Liver (tissue), 8 donors: ENCODE measurements at regions not wholly inside any gene's neighbourhood (a gene's known extent, or its start where the extent isn't known, plus 50 kb on each side); places are given as distances from the start of the nearest gene placed in this dataset.

Experiments
- DNase-seq: peaks from one replicate; pipeline ENCODE4 v3.0.0-alpha.2; 2017; ENCODE audit warnings: low spot score
- H3K27ac ChIP-seq, 2 donors: one replicate each; pipeline ENCODE4 v1.7.0; 2013; ENCODE audit warnings: inconsistent platforms in 2 of 2, low read length in 2 of 2, control low read depth in 1 of 2, low read depth in 1 of 2, mild to moderate bottlenecking in 1 of 2
- H3K27me3 ChIP-seq, 4 donors: one replicate each; pipeline versions ENCODE4 v1.6.1 to v1.7.0; 2013; ENCODE audit warnings: low read length in 3 of 4, inconsistent platforms in 1 of 4, mild to moderate bottlenecking in 1 of 4, moderate library complexity in 1 of 4; ENCODE audit not compliant: control insufficient read depth in 4 of 4, insufficient read depth in 4 of 4
- H3K36me3 ChIP-seq, 4 donors: one replicate each; pipeline versions ENCODE4 v1.6.1 to v1.7.0; 2013; ENCODE audit warnings: low read length in 3 of 4, mild to moderate bottlenecking in 3 of 4, low read depth in 1 of 4, moderate library complexity in 1 of 4; ENCODE audit not compliant: control insufficient read depth in 4 of 4, insufficient read depth in 3 of 4
- H3K4me1 ChIP-seq, 4 donors: one replicate each; pipeline versions ENCODE4 v1.6.1 to v1.7.0; 2013; ENCODE audit warnings: low read length in 3 of 4, mild to moderate bottlenecking in 3 of 4, moderate library complexity in 1 of 4; ENCODE audit not compliant: control insufficient read depth in 4 of 4, insufficient read depth in 4 of 4
- H3K4me3 ChIP-seq, 3 donors: one replicate each; pipeline versions ENCODE4 v1.6.1 to v1.7.0; 2013; ENCODE audit warnings: low read length in 3 of 3, control low read depth in 1 of 3, low read depth in 1 of 3, mild to moderate bottlenecking in 1 of 3
- H3K9ac ChIP-seq, 2 donors: one replicate each; pipeline ENCODE4 v1.7.0; 2013; ENCODE audit warnings: low read length in 2 of 2, mild to moderate bottlenecking in 2 of 2, moderate library complexity in 2 of 2, control low read depth in 1 of 2, low read depth in 1 of 2
- H3K9me3 ChIP-seq, 4 donors: one replicate each; pipeline versions ENCODE4 v1.6.1 to v1.7.0; 2013; ENCODE audit warnings: low read length in 3 of 4; ENCODE audit not compliant: control insufficient read depth in 4 of 4
- ATF3 ChIP-seq: IDR thresholded peaks from 2 replicates; pipeline ENCODE4 v1.6.1; 2016; ENCODE audit warnings: antibody characterized with exemption
- CTCF ChIP-seq: fragments of 150-350 bp; IDR thresholded peaks from 2 replicates; pipeline ENCODE4 v1.5.1; 2017; ENCODE audit warnings: improper control_type of control experiment, low read depth, low read length; ENCODE audit not compliant: missing input control
- EGR1 ChIP-seq, 2 donors: IDR thresholded peaks; 2 replicates each; pipeline ENCODE4 v1.6.1; 2016 to 2018; ENCODE audit warnings: antibody characterized with exemption in 2 of 2, low read depth in 2 of 2
- FOXA1 ChIP-seq: IDR thresholded peaks from 2 replicates; pipeline ENCODE4 v1.6.1; 2016; ENCODE audit warnings: antibody characterized with exemption
- FOXA2 ChIP-seq: IDR thresholded peaks from 2 replicates; pipeline ENCODE4 v1.6.1; 2016; ENCODE audit warnings: antibody characterized with exemption
- GABPA ChIP-seq, 2 donors: IDR thresholded peaks in 1 of 2; conservative IDR thresholded peaks in 1 of 2; 2 replicates each; pipeline ENCODE4 v1.6.1; 2016; ENCODE audit warnings: antibody characterized with exemption in 2 of 2, mild to moderate bottlenecking in 1 of 2, moderate library complexity in 1 of 2
- HNF4A ChIP-seq, 2 donors: conservative IDR thresholded peaks; 2 replicates each; pipeline ENCODE4 v1.6.1; 2016; ENCODE audit warnings: antibody characterized with exemption in 2 of 2, mild to moderate bottlenecking in 2 of 2
- HNF4G ChIP-seq: IDR thresholded peaks from 2 replicates; pipeline ENCODE4 v1.6.1; 2016; ENCODE audit warnings: antibody characterized with exemption
- JUND ChIP-seq, 2 donors: IDR thresholded peaks; 2 replicates each; pipeline ENCODE4 v1.6.1; 2016; ENCODE audit warnings: antibody characterized with exemption in 2 of 2
- NR2F2 ChIP-seq: IDR thresholded peaks from 2 replicates; pipeline ENCODE4 v1.6.1; 2016; ENCODE audit warnings: antibody characterized with exemption
- RAD21 ChIP-seq, 2 donors: IDR thresholded peaks; 2 replicates each; pipeline ENCODE4 v1.6.1; 2016; ENCODE audit warnings: antibody characterized with exemption in 2 of 2, mild to moderate bottlenecking in 2 of 2
- RXRA ChIP-seq, 2 donors: IDR thresholded peaks; 2 replicates each; pipeline ENCODE4 v1.6.1; 2017 to 2018; ENCODE audit warnings: antibody characterized with exemption in 2 of 2, mild to moderate bottlenecking in 1 of 2
- SP1 ChIP-seq: IDR thresholded peaks from 2 replicates; pipeline ENCODE4 v1.6.1; 2018; ENCODE audit warnings: antibody characterized with exemption, mild to moderate bottlenecking
- TAF1 ChIP-seq: conservative IDR thresholded peaks from 2 replicates; pipeline ENCODE4 v1.6.1; 2016; ENCODE audit warnings: antibody characterized with exemption, mild to moderate bottlenecking
- YY1 ChIP-seq: IDR thresholded peaks from 2 replicates; pipeline ENCODE4 v1.6.1; 2016; ENCODE audit warnings: antibody characterized with exemption, mild to moderate bottlenecking
- WGBS: extraction: QIAGEN DNeasy Blood & Tissue Kit; methylation state at CpG from one replicate; pipeline ENCODE4 v1.1.7; 2013; 5-methylcytosine and 5-hydroxymethylcytosine counted together
- TF ChIP-seq, protein P1 (sequence below): IDR thresholded peaks from 2 replicates; pipeline ENCODE4 v1.6.1; 2016; ENCODE audit warnings: antibody characterized with exemption, mild to moderate bottlenecking
- TF ChIP-seq, protein P2 (sequence below): IDR thresholded peaks from 2 replicates; pipeline ENCODE4 v1.6.1; 2016; ENCODE audit warnings: antibody characterized with exemption
- TF ChIP-seq, protein P3 (sequence below): IDR thresholded peaks from 2 replicates; pipeline ENCODE4 v1.6.1; 2016; ENCODE audit warnings: antibody characterized with exemption
- donor health status: healthy.
- donor health status: healthy.
- donor health status: healthy.
- donor health status: healthy.
- donor health status: healthy.

DNA sequence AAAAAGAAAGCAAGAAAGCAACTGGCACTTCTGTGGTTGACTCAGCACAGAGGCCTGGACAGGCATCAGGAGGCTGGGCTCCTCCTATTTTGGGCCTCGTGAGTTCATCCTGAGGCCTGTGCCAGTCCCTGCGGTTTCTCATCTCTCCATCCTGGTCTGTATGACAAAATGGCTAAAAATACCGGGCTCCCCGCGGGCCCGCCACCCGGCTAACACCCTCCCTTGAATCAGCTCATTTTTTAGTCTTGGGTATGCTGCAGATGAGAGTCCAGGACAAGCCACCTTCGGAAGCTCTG is 62.3 kb upstream of the YWHAQ start (continued):
- TF ChIP-seq FOXA1 (no peak), TAF1 (no peak), RXRA (IDR thresholded peaks at IDR 0.05) (no peak)

GRCh38 chr2:9693646-9694045 is 62.8 kb upstream of the YWHAQ start:
- Histone ChIP-seq H3K4me3 (no peak overlapping the region), H3K9ac (no peak overlapping the region), H3K36me3 (no peaks in the 10 kb centered on the region), H3K27me3 (no peaks in the 10 kb centered on the region), H3K27ac (no peak overlapping the region), H3K4me1 (peaks cover 0 to 9% (median 2%) of the 10 kb centered on the region in 4 donors), H3K9me3 (no peaks in the 10 kb centered on the region)
- 94% methylated on average over 16 of the region's 16 CpGs for WGBS
- no peak for DNase-seq
- TF ChIP-seq RXRA (IDR thresholded peaks at IDR 0.05): no peak
- TF ChIP-seq HNF4A (conservative IDR thresholded peaks at IDR 0.05): no peak
- TF ChIP-seq EGR1 (IDR thresholded peaks at IDR 0.05; ENCODE audit: low read depth in 2 of 2): no peak
- TF ChIP-seq FOXA2: no peak
- no peak for TF ChIP-seq SP1
- TF ChIP-seq FOXA1: no peak
- TF ChIP-seq, protein P1, sequence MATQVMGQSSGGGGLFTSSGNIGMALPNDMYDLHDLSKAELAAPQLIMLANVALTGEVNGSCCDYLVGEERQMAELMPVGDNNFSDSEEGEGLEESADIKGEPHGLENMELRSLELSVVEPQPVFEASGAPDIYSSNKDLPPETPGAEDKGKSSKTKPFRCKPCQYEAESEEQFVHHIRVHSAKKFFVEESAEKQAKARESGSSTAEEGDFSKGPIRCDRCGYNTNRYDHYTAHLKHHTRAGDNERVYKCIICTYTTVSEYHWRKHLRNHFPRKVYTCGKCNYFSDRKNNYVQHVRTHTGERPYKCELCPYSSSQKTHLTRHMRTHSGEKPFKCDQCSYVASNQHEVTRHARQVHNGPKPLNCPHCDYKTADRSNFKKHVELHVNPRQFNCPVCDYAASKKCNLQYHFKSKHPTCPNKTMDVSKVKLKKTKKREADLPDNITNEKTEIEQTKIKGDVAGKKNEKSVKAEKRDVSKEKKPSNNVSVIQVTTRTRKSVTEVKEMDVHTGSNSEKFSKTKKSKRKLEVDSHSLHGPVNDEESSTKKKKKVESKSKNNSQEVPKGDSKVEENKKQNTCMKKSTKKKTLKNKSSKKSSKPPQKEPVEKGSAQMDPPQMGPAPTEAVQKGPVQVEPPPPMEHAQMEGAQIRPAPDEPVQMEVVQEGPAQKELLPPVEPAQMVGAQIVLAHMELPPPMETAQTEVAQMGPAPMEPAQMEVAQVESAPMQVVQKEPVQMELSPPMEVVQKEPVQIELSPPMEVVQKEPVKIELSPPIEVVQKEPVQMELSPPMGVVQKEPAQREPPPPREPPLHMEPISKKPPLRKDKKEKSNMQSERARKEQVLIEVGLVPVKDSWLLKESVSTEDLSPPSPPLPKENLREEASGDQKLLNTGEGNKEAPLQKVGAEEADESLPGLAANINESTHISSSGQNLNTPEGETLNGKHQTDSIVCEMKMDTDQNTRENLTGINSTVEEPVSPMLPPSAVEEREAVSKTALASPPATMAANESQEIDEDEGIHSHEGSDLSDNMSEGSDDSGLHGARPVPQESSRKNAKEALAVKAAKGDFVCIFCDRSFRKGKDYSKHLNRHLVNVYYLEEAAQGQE: no peak
- TF ChIP-seq CTCF: no peak
- no peak for TF ChIP-seq NR2F2
- TF ChIP-seq, protein P2, sequence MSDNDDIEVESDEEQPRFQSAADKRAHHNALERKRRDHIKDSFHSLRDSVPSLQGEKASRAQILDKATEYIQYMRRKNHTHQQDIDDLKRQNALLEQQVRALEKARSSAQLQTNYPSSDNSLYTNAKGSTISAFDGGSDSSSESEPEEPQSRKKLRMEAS: no peak
- no peak for TF ChIP-seq HNF4G

GRCh38 chr2:9694661-9695234 is 64.0 kb upstream of the YWHAQ start:
- H3K4me3 ChIP-seq: no peak overlapping the region
- 91% methylated on average over 17 of the region's 17 CpGs for WGBS
- H3K27me3 ChIP-seq: no peaks in the 10 kb centered on the region
- no peak for DNase-seq
- peaks cover 0 to 9% (median 2%) of the 10 kb centered on the region in 4 donors for H3K4me1 ChIP-seq
- H3K27ac ChIP-seq: no peak overlapping the region
- no peaks in the 10 kb centered on the region for H3K36me3 ChIP-seq
- no peaks in the 10 kb centered on the region for H3K9me3 ChIP-seq
- H3K9ac ChIP-seq: no peak overlapping the region
- TF ChIP-seq NR2F2 (no peak), CTCF (no peak), JUND (IDR thresholded peaks at IDR 0.05) (no peak), TAF1 (no peak), ATF3 (no peak), RAD21 (IDR thresholded peaks at IDR 0.05) (no peak), EGR1 (IDR thresholded peaks at IDR 0.05; ENCODE audit: low read depth in 2 of 2) (no peak), SP1 (no peak), HNF4G (no peak), FOXA1 (no peak), YY1 (no peak), GABPA (IDR thresholded peaks at IDR 0.05 in 1 of 2, conservative IDR thresholded peaks at IDR 0.05 in 1 of 2) (no peak), RXRA (IDR thresholded peaks at IDR 0.05) (no peak)
- TF ChIP-seq, protein P2: no peak
- TF ChIP-seq, protein P3, sequence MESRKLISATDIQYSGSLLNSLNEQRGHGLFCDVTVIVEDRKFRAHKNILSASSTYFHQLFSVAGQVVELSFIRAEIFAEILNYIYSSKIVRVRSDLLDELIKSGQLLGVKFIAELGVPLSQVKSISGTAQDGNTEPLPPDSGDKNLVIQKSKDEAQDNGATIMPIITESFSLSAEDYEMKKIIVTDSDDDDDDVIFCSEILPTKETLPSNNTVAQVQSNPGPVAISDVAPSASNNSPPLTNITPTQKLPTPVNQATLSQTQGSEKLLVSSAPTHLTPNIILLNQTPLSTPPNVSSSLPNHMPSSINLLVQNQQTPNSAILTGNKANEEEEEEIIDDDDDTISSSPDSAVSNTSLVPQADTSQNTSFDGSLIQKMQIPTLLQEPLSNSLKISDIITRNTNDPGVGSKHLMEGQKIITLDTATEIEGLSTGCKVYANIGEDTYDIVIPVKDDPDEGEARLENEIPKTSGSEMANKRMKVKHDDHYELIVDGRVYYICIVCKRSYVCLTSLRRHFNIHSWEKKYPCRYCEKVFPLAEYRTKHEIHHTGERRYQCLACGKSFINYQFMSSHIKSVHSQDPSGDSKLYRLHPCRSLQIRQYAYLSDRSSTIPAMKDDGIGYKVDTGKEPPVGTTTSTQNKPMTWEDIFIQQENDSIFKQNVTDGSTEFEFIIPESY: no peak
